Panc1 (cell line): ENCODE measurements at regions not wholly inside any gene's neighbourhood (a gene's known extent, or its start where the extent isn't known, plus 50 kb on each side); places are given as distances from the start of the nearest gene placed in this dataset.

Experiments
- CTCF ChIP-seq: fragments of 450-650 bp; IDR thresholded peaks from 2 replicates; pipeline ENCODE4 v1.5.1; 2017; ENCODE audit warnings: mild to moderate bottlenecking
- POLR2AphosphoS5 ChIP-seq: IDR thresholded peaks from 2 replicates; pipeline ENCODE4 v1.6.1; 2012; ENCODE audit warnings: mild to moderate bottlenecking, low read depth, low read length, moderate library complexity
- REST ChIP-seq, 2 experiments: IDR thresholded peaks; 2 replicates each; pipeline ENCODE4 v1.6.1; 2011 to 2012; ENCODE audit warnings: low read depth in 2 of 2, control low read depth in 1 of 2, low read length in 1 of 2, mild to moderate bottlenecking in 1 of 2, moderate library complexity in 1 of 2; ENCODE audit not compliant: insufficient read depth in 1 of 2
- SIN3A ChIP-seq: IDR thresholded peaks from 2 replicates; pipeline ENCODE4 v1.6.1; 2012; ENCODE audit warnings: low read depth, mild to moderate bottlenecking, low read length, moderate library complexity, borderline replicate concordance; ENCODE audit not compliant: insufficient read depth
- TCF7L2 ChIP-seq: IDR thresholded peaks from 2 replicates; pipeline ENCODE4 v1.6.1; 2011; ENCODE audit warnings: mild to moderate bottlenecking, low read depth, low read length, inconsistent platforms

GRCh38 chr18:78237864-78238263 is 741.8 kb upstream of the SALL3 start:
- TF ChIP-seq REST (IDR thresholded peaks at IDR 0.05; ENCODE audit: insufficient read depth in 1 of 2, low read depth in 2 of 2, low read length in 1 of 2) (no peak), CTCF (no peak), POLR2AphosphoS5 (no peak), SIN3A (no peak), TCF7L2 (no peak)
